ENCODE measurements at regions not wholly inside any gene's neighbourhood (a gene's known extent, or its start where the extent isn't known, plus 50 kb on each side); places are given as distances from the start of the nearest gene placed in this dataset.

DNA sequence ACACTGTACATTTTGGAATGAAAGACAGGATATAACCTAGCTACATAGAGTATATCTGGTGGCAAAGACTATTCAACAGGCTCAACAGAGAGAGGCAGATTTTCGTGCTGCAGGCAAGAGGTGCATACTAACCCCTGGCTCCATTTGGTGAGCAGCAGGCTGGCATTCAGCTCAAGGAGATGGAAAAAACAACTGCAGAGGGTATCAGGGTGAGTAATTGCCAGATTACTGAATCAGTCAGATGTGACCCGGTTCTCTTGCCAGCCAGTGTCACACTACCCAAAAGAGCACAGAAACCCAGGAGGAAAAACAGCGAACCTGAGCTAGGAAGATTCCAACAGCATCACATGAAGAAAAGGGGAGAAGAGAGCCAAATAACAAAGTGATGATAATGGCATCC is 130.4 kb upstream of the PRLR start:
- FAIRE-seq = no peak

DNA sequence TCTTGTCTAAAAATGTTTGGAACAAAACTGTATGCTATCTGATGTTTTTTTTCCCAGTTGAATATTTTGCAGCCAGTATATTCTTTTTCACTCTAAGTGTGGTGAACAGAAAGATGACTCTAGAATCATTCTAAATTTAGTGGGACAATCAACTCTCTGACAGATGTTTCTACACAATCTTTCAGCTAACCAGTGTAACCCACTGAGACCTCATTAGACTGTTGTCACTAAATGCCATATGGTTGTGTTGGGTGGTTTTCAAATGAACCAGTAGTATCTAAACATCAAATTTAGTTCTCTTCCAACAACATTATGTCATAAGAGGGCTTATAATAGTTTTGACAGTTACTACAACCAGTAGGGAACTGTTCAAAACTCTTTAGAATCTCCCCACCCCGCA is 129.6 kb upstream of the PRLR start:
- intact Hi-C loops (cut with DNase I) = no loop called here
- H3K27ac ChIP-seq = no peak overlapping the region
- FAIRE-seq (no peak), DNase-seq (no peak), ATAC-seq (no peak)
- H3K4me1 ChIP-seq = no peaks in the 10 kb centered on the region
- WGBS, 2 donors = 79 to 94% methylated on average over 1 of the region's 1 CpG
- TF ChIP-seq, protein P1, sequence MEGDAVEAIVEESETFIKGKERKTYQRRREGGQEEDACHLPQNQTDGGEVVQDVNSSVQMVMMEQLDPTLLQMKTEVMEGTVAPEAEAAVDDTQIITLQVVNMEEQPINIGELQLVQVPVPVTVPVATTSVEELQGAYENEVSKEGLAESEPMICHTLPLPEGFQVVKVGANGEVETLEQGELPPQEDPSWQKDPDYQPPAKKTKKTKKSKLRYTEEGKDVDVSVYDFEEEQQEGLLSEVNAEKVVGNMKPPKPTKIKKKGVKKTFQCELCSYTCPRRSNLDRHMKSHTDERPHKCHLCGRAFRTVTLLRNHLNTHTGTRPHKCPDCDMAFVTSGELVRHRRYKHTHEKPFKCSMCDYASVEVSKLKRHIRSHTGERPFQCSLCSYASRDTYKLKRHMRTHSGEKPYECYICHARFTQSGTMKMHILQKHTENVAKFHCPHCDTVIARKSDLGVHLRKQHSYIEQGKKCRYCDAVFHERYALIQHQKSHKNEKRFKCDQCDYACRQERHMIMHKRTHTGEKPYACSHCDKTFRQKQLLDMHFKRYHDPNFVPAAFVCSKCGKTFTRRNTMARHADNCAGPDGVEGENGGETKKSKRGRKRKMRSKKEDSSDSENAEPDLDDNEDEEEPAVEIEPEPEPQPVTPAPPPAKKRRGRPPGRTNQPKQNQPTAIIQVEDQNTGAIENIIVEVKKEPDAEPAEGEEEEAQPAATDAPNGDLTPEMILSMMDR (IDR thresholded peaks at IDR 0.05) = no peak
- no peaks in the 10 kb centered on the region for H3K9me3 ChIP-seq
- no peak overlapping the region for H3K4me3 ChIP-seq
- H3K36me3 ChIP-seq = no peaks in the 10 kb centered on the region
- H3K27me3 ChIP-seq = no peaks in the 10 kb centered on the region

More for the DNA sequence above, 130.4 kb upstream of the PRLR start:
- no peak overlapping the region for H3K27ac ChIP-seq
- TF ChIP-seq, protein P1 (IDR thresholded peaks at IDR 0.05) = no peak
- WGBS, 2 donors = 57 to 64% methylated on average over 3 of the region's 3 CpGs
- H3K4me3 ChIP-seq = no peak overlapping the region
- ATAC-seq (no peak), DNase-seq (no peak)
- no peaks in the 10 kb centered on the region for H3K4me1 ChIP-seq
- intact Hi-C loops (cut with DNase I) = no loop called here
- no peaks in the 10 kb centered on the region for H3K9me3 ChIP-seq
- H3K27me3 ChIP-seq = no peaks in the 10 kb centered on the region
- no peaks in the 10 kb centered on the region for H3K36me3 ChIP-seq

DNA sequence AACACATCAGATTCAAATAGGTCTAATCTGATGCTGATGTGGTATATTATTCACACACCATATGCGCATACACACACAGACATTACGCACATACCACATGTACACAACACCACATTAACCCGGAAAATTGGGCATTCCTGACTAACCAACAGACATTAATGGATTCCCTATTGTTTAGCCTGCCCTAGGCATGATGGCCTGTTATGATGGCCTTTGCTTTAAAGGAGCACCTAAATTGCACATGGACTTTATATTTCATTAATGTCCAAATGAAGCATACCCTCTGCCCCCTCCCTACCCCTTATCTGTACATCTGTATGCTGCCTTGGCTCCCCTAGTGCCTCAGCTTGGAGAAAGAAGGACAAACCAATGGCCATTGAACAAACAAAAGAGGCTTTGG is 127.7 kb upstream of the PRLR start:
- Histone ChIP-seq H3K4me3 (no peak overlapping the region), H3K4me1 (no peaks in the 10 kb centered on the region), H3K9me3 (no peaks in the 10 kb centered on the region), H3K27ac (no peak overlapping the region), H3K36me3 (no peaks in the 10 kb centered on the region), H3K27me3 (no peaks in the 10 kb centered on the region)
- ATAC-seq (no peak), DNase-seq (no peak), FAIRE-seq (no peak)
- intact Hi-C loops (cut with DNase I) = no loop called here
- TF ChIP-seq, protein P1 (IDR thresholded peaks at IDR 0.05) = no peak
- 92 to 97% methylated on average over 3 of the region's 3 CpGs for WGBS, 2 donors

DNA sequence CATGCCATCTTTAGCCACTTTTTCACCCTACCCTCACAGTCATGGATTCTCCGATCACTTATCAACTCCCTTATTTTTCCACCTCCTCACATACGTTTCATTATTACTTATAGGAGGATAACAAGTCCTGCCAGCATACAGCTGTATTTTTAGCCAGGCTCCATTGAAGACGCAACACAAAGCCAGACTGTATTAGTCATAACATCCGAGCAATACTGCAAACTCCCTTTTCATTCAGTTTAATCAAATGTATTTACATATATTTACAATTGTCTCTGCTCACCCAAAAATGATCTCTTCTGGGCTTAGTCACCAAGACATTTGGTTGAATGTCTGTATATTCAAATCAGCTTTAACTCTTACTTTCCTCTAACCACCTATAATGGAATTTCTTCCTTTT is 126.4 kb upstream of the PRLR start:
- Histone ChIP-seq H3K4me3 (no peak overlapping the region), H3K4me1 (no peaks in the 10 kb centered on the region), H3K36me3 (no peaks in the 10 kb centered on the region), H3K27ac (no peak overlapping the region), H3K27me3 (no peaks in the 10 kb centered on the region), H3K9me3 (no peaks in the 10 kb centered on the region)
- TF ChIP-seq, protein P1 (IDR thresholded peaks at IDR 0.05) = no peak
- WGBS, 2 donors = 88 to 95% methylated on average over 4 of the region's 4 CpGs
- FAIRE-seq (no peak), ATAC-seq (no peak), DNase-seq (no peak)
- intact Hi-C loops (cut with DNase I) = no loop called here

DNA sequence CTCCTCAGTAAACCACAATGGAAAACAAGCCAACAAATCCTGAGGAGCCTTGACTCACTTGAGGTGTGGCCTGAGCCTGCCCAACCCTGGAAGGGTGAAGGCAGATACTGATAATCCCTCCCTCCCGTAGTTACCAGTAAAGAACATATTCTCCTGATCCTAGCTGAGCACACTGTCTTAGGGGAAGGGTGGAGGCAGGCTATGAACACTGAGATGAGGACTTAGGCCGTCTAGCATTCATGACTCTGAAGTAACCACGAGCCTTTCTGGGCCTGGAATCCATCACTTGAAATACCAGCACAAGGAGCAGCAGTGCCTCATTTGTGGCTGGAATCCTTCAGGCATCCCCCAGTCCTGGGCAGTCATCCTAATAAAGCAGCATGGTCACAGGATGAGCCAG is 124.5 kb upstream of the PRLR start:
- H3K27ac ChIP-seq = no peak overlapping the region
- 64 to 67% methylated on average over 3 of the region's 3 CpGs for WGBS, 2 donors
- H3K4me1 ChIP-seq = no peaks in the 10 kb centered on the region
- no peaks in the 10 kb centered on the region for H3K36me3 ChIP-seq
- intact Hi-C loops (cut with DNase I) = no loop called here
- H3K4me3 ChIP-seq = no peak overlapping the region
- ATAC-seq (peak in 1 of 4 donors; percentile 21), FAIRE-seq (no peak), DNase-seq (no peak)
- TF ChIP-seq, protein P1 (IDR thresholded peaks at IDR 0.05) = no peak
- H3K27me3 ChIP-seq = no peaks in the 10 kb centered on the region
- no peaks in the 10 kb centered on the region for H3K9me3 ChIP-seq
